RPMI7951 (cell line): ENCODE measurements at regions not wholly inside any gene's neighbourhood (a gene's known extent, or its start where the extent isn't known, plus 50 kb on each side); places are given as distances from the start of the nearest gene placed in this dataset.

Experiments
- DNase-seq: peaks from one replicate; pipeline ENCODE4 v3.0.0-alpha.2; 2012; ENCODE audit warnings: low read depth

DNA sequence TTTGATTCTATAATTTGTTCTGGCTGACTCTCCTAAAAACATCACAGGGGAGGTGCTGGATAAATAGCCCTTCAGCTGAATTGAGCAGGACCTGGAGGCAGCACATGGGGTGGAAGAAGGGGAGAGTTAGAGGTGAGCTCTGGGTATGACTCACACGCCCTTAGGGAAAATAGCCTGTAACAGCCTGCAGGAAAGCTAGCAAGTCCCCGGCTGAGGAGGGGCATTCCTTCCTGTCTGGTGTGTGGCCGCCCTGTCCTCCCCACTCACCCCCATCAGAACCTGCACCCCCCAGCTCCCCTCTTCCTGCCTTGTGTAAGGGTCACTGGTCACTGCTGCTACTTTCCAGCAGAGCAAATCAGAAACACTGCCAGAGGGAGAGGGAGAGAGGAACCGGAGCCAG lies 187.4 kb downstream of the C16orf95 start:
- DNase-seq: peak; percentile 89

DNA sequence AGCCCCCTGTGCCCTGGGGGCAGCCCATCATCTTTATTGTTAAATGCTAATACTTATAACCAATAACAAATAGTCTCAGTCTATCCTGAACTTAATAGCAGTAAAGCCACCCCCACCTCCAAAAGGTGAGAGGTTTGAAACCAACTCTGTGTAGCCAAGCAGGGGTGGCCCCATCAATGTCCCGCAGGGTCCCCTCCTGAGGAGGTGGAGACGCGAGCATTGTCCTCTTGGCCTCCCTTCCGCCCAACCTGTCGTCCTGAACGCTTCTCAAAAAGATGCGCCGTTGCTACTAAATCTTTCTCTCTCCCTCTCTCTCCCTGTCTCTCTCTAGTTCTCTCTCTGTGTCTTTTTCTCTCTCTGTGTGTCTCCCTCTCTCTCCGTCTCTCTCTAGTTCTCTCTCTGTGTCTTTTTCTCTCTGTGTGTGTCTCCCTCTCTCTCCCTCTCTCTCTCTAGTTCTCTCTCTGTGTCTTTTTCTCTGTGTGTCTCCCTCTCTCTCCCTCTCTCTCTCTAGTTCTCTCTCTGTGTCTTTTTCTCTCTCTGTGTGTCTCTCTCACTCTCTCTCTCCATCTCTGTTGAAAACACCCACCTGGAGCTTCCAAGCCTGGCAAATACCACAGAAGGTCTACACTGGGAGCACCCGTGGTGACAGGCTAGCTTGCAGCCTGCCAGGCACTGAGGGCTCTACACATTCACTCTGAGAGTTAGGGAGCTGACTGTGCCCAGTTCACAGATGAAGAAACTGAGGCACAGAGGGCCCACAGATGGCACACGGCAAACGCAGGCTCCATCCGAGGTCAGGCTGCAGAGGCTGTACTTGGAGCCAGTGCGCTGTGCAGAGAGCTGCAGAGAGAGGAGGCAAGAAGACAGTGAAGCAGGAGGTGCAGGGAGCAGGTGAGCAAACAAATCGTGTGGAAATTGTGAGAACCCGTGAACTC lies 185.9 kb downstream of the C16orf95 start:
- no peak for DNase-seq

DNA sequence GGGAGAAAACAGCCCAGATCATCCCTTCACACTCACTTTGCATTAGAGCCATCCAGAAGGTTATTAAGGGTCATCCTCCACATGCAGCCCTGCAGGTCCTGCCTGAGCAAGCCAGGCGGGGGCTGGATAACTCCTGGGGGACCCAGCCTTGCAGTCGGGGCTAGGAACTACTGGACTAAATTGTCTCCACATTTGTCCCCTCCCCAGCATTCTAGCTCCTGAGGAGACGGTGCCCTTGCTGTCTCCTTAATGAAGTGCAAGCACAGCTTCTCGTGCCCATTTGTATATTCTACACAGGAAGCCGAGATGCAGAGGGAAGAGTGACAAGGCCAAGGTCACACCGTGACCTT lies 185.2 kb downstream of the C16orf95 start:
- DNase-seq: no peak

- peak; percentile 91 for DNase-seq
Observed at GRCh38 chr16:87132361-87133014, 184.7 kb downstream of the C16orf95 start.

DNA sequence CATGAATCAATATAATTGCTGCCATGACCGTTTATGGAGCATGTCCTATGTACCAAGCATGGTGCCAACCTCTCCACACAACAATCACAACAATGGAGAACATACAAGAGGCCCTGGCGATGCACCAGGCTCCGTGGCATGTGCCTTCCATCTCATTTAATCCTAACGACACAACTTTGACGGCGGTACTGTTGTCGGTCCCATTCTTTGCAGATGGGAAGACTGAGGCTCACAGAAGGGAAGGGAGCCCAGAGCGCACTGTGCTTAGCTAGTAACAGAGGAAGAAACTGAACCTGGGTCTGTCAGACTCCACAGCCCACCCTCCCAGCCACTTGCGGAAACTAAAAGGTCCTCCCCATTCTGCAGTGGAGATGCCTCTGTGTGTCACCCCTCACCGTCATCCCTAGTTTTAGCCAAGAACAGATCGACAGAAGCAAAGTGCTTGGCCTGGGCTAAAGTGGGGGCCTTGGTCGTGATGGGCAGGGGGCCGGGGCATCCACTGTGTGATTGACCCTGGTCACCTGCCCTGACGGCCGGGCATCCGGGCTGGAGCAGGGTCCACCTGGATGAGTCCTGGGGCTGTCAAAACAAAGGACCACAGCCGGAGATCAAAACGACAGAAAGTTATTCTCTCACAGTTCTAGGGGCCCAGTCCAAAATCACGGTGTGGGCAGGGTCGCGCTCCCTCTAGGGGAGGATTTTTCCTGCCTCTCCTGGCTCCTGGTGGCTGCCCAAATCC lies 183.9 kb downstream of the C16orf95 start:
- no peak for DNase-seq

- DNase-seq: no peak
Observed at GRCh38 chr16:87133966-87134627, 183.1 kb downstream of the C16orf95 start.

- no peak for DNase-seq
Observed at GRCh38 chr16:87134628-87134995, 182.6 kb downstream of the C16orf95 start.

- no peak for DNase-seq
Observed at GRCh38 chr16:87135246-87136030, 181.8 kb downstream of the C16orf95 start.

GRCh38 chr16:87138316-87138715 lies 178.9 kb downstream of the C16orf95 start:
- no peak for DNase-seq

DNA sequence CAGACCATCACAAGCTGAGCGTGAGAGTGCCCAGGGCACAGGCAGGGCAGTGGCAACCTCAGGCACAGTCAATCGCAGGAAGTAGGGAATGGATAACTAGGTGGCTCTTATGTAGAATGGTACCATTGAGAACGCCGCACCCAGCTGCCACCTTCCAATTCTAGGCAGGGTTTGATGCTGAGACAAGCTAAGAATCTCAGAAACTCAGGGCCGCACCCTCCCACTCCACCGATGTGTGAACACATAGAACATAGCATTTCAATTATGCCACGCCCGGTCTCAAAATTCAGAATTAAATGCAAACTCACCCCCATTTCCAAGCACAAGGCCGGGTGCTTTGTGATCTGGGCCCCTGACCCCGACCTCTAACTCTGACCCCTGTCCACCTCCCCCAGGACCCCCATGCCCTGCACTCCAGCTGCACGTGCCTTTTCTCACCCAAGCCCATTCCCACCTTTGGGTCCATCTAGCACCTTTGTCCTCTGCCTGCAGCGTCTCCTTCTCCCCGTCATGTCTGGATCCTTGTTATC lies 178.4 kb downstream of the C16orf95 start:
- DNase-seq: no peak

GRCh38 chr16:87140211-87141200 lies 176.7 kb downstream of the C16orf95 start:
- DNase-seq: no peak

DNA sequence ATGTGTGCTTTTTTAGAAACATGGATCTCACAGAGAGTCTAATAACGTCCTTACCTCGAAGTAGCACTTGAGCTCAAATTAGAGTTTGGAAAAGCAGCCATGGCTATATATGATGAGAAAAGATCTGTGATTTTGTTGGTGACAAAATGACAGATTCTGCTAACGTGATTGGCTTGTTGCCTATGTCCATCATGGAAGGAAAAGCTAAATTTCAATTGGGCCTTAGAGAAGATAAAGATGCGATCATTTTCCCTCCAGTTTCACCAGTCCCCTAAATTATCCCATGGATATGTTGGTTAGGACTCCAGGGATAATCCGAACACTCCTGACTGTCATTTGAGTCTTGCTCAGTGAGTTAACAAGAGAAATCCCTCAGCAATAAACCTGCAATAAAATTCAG lies 175.8 kb downstream of the C16orf95 start:
- DNase-seq: no peak

GRCh38 chr16:87143661-87144121 lies 173.5 kb downstream of the C16orf95 start:
- DNase-seq: no peak

- DNase-seq: no peak
Observed at GRCh38 chr16:87144232-87144631, 173.0 kb downstream of the C16orf95 start.

DNA sequence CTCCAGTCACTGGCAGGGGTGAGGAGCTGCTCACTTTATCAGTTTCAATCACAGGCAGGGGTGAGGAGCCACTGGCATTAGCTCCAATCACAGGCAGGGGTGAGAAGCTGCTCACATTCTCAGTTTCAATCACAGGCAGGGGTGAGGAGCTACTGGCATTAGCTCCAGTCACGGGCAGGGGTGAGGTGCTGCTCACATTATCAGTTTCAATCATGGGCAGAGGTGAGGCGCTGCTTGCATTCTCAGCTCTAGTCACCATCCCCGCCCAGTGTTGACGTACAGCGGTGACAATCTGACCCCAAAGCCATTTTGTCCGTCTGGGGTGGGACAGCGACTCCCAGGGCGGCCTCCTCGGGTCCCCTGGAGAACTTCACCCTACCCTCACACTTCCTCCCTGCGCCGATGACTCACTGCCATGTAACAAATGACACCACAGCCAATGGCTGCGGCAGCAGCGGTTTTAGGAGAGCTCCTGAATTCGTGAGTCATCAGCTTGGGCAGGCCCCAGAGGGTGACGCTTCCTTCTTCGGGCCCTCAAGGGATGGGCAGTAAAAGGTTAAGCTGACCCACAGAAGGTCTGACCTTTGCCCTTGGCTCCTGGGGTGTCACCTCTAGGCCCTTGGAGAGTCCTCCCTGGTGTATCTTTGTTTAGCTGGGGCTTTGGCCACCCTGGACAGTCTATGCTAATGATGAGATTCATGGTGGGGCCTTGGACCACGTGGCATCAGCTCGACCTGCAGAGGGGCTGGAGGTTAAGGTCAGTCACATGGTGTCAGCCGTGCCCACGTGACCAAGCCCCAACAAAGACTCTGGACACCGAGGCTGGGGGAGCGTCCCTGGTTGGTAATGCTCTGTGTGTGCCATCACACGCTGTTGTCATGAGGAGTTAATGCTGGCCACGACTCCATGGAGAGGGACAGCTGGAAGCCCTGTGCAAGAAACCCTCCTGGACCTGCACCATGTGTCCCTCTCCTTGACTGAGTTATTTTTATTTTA lies 171.7 kb downstream of the C16orf95 start:
- DNase-seq: peak; percentile 99

DNA sequence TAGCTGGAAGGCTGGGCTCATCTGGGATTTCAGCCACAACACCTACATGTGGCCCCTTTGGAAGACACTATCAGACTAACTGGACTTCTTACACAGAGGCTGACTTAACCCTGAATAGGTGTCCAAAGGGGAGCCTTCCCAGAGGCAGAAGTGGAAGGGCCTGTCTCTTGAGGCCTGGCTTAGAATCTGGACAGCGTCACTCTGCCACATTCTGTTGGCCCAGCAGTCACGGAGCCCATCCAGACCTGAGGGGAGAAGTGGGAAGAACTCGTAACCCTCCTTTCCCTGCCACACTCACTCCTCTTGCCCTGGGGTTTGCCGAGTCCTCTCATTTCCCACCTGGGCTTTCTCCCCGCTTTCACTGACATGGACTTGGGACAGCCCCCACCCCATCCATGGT lies 170.5 kb downstream of the C16orf95 start:
- DNase-seq: no peak

GRCh38 chr16:87149051-87149450 lies 168.1 kb downstream of the C16orf95 start:
- peak; percentile 47 for DNase-seq

DNA sequence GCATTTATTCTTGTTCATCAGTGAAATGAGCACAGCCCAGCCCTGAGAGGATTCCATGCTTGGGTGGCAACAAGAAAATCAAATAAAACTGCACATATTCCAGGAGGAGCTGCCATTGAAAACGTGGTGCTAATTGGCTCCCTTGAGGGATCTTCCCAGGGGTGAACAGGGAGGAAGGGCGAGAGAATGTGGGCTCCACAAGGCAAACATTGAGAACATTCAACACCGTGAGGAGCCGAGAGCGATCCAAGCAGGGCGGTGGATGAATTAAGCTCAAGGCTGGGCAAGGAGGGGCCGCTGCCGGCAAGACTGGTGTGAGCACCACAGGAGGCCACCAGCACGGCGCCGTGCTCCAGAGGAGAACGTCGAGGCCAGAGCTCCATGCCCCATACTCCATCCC lies 166.9 kb downstream of the C16orf95 start:
- no peak for DNase-seq
